Psoas muscle (tissue), 7 donors: ENCODE measurements at regions not wholly inside any gene's neighbourhood (a gene's known extent, or its start where the extent isn't known, plus 50 kb on each side); places are given as distances from the start of the nearest gene placed in this dataset.

Source experiments
- ATAC-seq, 4 donors: fragments of 200-7000 bp; cut with Tn5 transposase; one replicate each; pipeline ENCODE4 v1.9.1; 2020; ENCODE audit warnings: moderate library complexity in 3 of 4, mild to moderate bottlenecking in 2 of 4
- DNase-seq, 2 donors: peaks; one replicate each; pipeline ENCODE4 v3.0.0-alpha.2; 2020
- H3K27ac ChIP-seq: fragments of 200-600 bp; one replicate; pipeline ENCODE4 v1.8.0; 2022
- H3K27me3 ChIP-seq, 3 donors: fragments of 200-600 bp in 1 of 3; one replicate each; pipeline versions ENCODE4 v1.6.1 to v1.8.0; 2013 to 2022; ENCODE audit warnings: low read length in 2 of 3, mild to moderate bottlenecking in 2 of 3, moderate library complexity in 1 of 3; ENCODE audit not compliant: insufficient read depth in 3 of 3
- H3K36me3 ChIP-seq, 2 donors: fragments of 200-600 bp in 1 of 2; one replicate each; pipeline versions ENCODE4 v1.6.1 to v1.8.0; 2013 to 2022; ENCODE audit warnings: low read depth in 1 of 2, mild to moderate bottlenecking in 1 of 2, moderate library complexity in 1 of 2; ENCODE audit not compliant: insufficient read depth in 1 of 2
- H3K4me1 ChIP-seq: fragments of 200-600 bp; one replicate; pipeline ENCODE4 v1.8.0; 2022
- H3K4me3 ChIP-seq: fragments of 200-600 bp; one replicate; pipeline ENCODE4 v1.8.0; 2022; ENCODE audit warnings: mild to moderate bottlenecking
- H3K9me3 ChIP-seq: fragments of 200-600 bp; one replicate; pipeline ENCODE4 v1.8.0; 2022
- WGBS, 3 donors: extraction: QIAGEN DNeasy Blood & Tissue Kit; methylation state at CpG; one replicate each; pipeline versions ENCODE4 v1.1.6 to v1.1.7; 2013; 5-methylcytosine and 5-hydroxymethylcytosine counted together
- intact Hi-C, 2 donors: fragments of 100-400 bp; cut with DNase I; formaldehyde crosslinking; loops; one replicate each; pipeline versions ENCODE4 v1.11.0 to v1.14.2; 2022
- TF ChIP-seq, protein P1 (sequence below): fragments of 200-600 bp; IDR thresholded peaks from one replicate; pipeline ENCODE4 v1.8.0; 2022; ENCODE audit warnings: antibody characterized with exemption
- donor health status: healthy with polysubstance abuse.
- donor health status: DM: no; HTN: no; CAD: no; lungs with moderate emphysema.
- donor health status: Bipolar disorder and iron deficiency.
- donor health status: healthy.
- donor health status: DM: yes; HTN: yes; CAD: no.
- donor health status: DM: no; HTN: no; CAD: no.
- donor health status: DM: yes; HTN: yes; CAD: no.

DNA sequence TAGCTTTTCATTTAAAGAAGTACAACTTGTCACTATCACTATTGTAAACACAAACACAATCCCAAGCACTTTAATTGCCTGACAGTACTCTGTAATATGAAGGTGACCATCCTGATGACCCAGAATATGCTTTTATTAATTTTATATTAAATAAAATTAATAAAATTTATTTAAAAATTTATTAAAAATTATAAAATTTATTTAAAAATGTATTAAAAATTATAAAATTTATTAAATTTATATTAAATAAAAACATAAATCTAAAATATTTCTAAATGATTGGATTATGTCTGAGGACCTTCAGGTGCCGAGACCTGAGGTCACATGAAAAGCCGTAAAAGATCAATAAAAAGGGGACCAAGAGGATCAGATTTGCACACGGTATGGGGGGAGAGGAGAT is 229.8 kb upstream of the KIRREL3 start:
- WGBS, 3 donors: 66 to 74% (median 68%) methylated on average over 3 of the region's 3 CpGs
- TF ChIP-seq, protein P1, sequence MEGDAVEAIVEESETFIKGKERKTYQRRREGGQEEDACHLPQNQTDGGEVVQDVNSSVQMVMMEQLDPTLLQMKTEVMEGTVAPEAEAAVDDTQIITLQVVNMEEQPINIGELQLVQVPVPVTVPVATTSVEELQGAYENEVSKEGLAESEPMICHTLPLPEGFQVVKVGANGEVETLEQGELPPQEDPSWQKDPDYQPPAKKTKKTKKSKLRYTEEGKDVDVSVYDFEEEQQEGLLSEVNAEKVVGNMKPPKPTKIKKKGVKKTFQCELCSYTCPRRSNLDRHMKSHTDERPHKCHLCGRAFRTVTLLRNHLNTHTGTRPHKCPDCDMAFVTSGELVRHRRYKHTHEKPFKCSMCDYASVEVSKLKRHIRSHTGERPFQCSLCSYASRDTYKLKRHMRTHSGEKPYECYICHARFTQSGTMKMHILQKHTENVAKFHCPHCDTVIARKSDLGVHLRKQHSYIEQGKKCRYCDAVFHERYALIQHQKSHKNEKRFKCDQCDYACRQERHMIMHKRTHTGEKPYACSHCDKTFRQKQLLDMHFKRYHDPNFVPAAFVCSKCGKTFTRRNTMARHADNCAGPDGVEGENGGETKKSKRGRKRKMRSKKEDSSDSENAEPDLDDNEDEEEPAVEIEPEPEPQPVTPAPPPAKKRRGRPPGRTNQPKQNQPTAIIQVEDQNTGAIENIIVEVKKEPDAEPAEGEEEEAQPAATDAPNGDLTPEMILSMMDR: no peak
- no peak for DNase-seq
- Histone ChIP-seq H3K4me3 (no peak overlapping the region), H3K27me3 (no peaks in the 10 kb centered on the region), H3K4me1 (no peaks in the 10 kb centered on the region), H3K27ac (no peak overlapping the region), H3K36me3 (no peaks in the 10 kb centered on the region), H3K9me3 (no peaks in the 10 kb centered on the region)
- no peak for ATAC-seq
- intact Hi-C loops: no loop called here

DNA sequence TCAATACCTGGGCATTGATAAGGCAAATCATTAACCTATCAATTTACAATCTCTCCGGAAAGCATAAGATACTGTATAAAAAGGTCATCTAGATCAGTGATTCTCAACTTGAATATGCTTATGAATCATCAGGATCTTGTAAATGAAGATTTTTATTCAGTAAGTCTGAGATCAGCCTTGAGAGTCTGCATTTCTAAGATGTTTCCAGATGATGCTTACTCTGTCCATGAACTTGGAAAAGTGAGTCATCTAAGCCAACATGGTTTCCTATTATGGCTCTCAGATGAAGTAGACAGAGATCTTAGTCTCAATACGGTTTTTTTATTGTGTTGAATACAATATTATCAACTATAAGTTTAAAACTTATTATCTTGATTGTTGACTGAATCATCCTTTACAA is 226.4 kb upstream of the KIRREL3 start:
- TF ChIP-seq, protein P1: no peak
- Histone ChIP-seq H3K36me3 (no peaks in the 10 kb centered on the region), H3K4me3 (no peak overlapping the region), H3K27ac (no peak overlapping the region), H3K27me3 (peaks cover 0 to 2% (median 0%) of the 10 kb centered on the region in 3 donors), H3K4me1 (no peaks in the 10 kb centered on the region), H3K9me3 (no peaks in the 10 kb centered on the region)
- WGBS, 3 donors: 81 to 93% (median 85%) methylated on average over 2 of the region's 2 CpGs
- intact Hi-C loops: no loop called here
- DNase-seq: no peak
- ATAC-seq: no peak

DNA sequence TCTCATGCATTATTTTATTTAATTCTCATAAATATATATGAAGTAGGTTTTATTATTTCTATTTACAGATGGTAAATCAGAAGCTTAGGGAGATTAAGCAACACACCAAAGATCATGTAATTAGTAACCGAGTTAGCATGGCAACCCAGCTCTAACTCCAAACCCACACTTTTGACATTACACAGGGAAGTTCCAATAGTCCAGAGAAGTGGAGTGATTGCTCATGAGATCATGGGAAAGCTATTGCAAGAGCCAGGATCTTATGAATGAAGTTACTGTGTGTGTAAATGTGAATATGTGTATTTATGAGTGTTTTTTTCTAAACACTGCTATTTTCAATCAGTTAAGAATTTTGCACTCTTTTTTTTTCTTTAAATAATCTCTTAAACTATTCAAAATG is 225.8 kb upstream of the KIRREL3 start:
- TF ChIP-seq, protein P1: no peak
- no peaks in the 10 kb centered on the region for H3K4me1 ChIP-seq
- H3K27ac ChIP-seq: no peak overlapping the region
- H3K4me3 ChIP-seq: no peak overlapping the region
- ATAC-seq: no peak
- 74 to 87% (median 79%) methylated on average over 1 of the region's 1 CpG for WGBS, 3 donors
- H3K27me3 ChIP-seq: peaks cover 0 to 2% (median 0%) of the 10 kb centered on the region in 3 donors
- H3K36me3 ChIP-seq: no peaks in the 10 kb centered on the region
- DNase-seq: no peak
- intact Hi-C loops: no loop called here
- H3K9me3 ChIP-seq: no peaks in the 10 kb centered on the region

DNA sequence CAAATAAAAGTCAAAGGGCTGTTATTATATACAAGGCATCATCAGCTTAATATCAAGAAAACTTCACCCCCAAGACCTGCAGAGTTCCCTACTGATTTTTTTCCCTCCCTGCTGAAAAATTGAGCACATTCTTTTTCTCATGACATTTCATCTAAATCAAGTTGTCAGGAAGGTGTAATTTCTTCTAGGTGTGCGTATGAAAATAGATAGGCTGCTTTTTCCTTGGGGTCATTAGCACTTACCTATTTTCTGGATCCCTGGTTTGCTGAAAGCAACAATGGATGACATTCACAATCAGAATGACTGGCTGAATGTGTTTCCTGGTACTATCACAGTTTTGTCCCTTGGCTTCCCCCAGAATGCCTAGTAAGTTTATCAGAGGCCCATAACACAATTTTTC is 225.0 kb upstream of the KIRREL3 start:
- 85 to 97% (median 89%) methylated on average over 1 of the region's 1 CpG for WGBS, 3 donors
- no peaks in the 10 kb centered on the region for H3K4me1 ChIP-seq
- DNase-seq (no peak), ATAC-seq (no peak)
- no peaks in the 10 kb centered on the region for H3K36me3 ChIP-seq
- H3K27me3 ChIP-seq: peaks cover 0 to 2% (median 0%) of the 10 kb centered on the region in 3 donors
- intact Hi-C loops: no loop called here
- no peak overlapping the region for H3K27ac ChIP-seq
- no peak overlapping the region for H3K4me3 ChIP-seq
- TF ChIP-seq, protein P1: no peak
- no peaks in the 10 kb centered on the region for H3K9me3 ChIP-seq

DNA sequence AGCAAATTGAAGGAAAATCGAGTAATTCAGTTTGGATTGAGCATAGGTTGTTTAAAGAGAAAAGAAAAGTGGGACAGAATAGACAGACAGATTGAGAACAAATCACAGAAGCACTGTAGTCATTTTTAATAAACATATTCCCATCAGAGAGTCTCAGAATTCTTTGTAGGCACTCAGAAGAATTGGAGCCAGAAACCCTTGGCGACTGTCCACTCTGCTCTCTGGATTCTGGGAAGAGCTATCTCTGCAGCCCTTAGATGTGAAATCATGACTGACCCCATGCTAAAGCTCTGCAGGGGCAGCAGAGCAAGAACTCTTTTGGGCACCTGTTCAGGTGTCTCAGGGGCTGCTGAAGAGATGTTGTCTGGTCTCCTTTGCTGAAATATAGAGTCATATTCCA is 223.7 kb upstream of the KIRREL3 start:
- DNase-seq (no peak), ATAC-seq (no peak)
- intact Hi-C loops: no loop called here
- TF ChIP-seq, protein P1: no peak
- Histone ChIP-seq H3K27ac (no peak overlapping the region), H3K9me3 (no peaks in the 10 kb centered on the region), H3K36me3 (no peaks in the 10 kb centered on the region), H3K4me3 (no peak overlapping the region), H3K4me1 (no peaks in the 10 kb centered on the region), H3K27me3 (peaks cover 0 to 2% (median 0%) of the 10 kb centered on the region in 3 donors)
- WGBS, 3 donors: 13 to 54% (median 16%) methylated on average over 2 of the region's 2 CpGs
